ENCODE measurements at regions not wholly inside any gene's neighbourhood (a gene's known extent, or its start where the extent isn't known, plus 50 kb on each side); places are given as distances from the start of the nearest gene placed in this dataset.
"Not testable (repeated sequence)": the region's sequence is repeated elsewhere in the genome, so short reads cannot be mapped to it uniquely, and the experiment has no call there.

DNA sequence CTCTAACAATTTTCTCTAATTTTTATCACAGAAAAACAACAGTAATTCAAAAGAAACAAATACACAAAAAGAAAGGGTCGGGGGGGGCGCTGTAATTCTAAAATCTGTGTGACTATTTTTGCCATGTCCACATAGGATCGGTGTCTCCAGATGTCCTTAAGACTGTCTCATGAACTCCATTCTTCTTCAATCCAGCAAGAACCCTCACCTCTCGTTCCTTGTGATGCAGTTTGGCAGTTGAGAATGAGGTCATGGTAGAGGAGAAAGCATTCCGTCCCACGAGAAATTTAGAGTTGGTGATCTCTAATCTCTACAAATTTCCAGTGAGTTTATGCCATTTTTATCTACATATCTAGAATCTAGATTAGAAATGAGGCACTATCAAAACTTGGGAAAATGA lies 394.7 kb downstream of the TFEC start:
- no peak for DNase-seq (ENCODE audit: low spot score)
- Mint-ChIP-seq H3K27ac (no peak overlapping the region), H3K4me1 (ENCODE audit: low read depth in 2 of 2) (no peaks in the 10 kb centered on the region), H3K4me3 (no peak overlapping the region), H3K36me3 (no peaks in the 10 kb centered on the region), H3K27me3 (no peaks in the 10 kb centered on the region), H3K9me3 (peaks cover 11% of the 10 kb centered on the region)
- no peak for ATAC-seq

DNA sequence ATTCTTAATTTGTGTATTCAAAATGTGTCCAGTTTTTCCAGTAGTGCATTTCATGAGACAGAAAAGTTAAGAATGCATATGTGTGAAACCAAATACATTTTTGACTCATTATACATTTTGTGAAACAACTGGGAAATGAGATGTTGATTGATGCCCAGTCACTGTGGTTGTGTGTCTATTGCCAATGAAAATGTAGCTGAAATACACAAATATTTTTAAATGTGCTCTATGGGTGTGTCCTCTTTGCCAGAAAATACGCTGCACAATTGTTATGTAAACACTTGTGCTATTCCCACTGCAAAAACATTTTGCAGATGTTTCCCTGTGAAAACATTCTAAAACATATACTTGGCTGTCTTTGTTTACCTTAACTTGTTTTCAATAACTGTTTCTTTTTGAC lies 395.2 kb downstream of the TFEC start:
- no peak overlapping the region for H3K27ac Mint-ChIP-seq
- no peaks in the 10 kb centered on the region for H3K36me3 Mint-ChIP-seq
- H3K4me3 Mint-ChIP-seq, result no peak overlapping the region
- no peaks in the 10 kb centered on the region for H3K4me1 Mint-ChIP-seq (ENCODE audit: low read depth in 2 of 2)
- H3K9me3 Mint-ChIP-seq, result peaks cover 9% of the 10 kb centered on the region
- DNase-seq (ENCODE audit: low spot score) (no peak), ATAC-seq (no peak)
- H3K27me3 Mint-ChIP-seq, result no peaks in the 10 kb centered on the region

DNA sequence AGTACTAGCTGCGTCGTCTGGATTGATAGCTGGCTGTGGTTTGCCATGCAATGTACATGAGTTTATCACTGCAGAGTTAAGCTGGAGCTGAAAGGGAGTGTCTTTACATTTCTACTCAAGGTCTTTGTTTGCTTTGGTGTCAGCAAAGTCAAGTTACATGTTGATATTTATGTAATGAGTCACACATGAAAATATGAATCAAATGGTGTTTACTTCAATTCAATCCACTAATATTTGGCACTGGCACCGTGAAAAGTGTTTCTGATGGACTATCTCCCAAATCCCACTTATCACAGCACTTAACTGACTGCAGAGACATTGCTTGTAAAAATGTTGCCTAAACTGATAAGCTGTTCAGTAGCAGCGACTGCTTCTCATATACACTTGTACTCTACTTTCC lies 395.9 kb downstream of the TFEC start:
- no peaks in the 10 kb centered on the region for H3K36me3 Mint-ChIP-seq
- DNase-seq (ENCODE audit: low spot score) (no peak), ATAC-seq (no peak)
- H3K27ac Mint-ChIP-seq, result no peak overlapping the region
- no peak overlapping the region for H3K4me3 Mint-ChIP-seq
- no peaks in the 10 kb centered on the region for H3K4me1 Mint-ChIP-seq (ENCODE audit: low read depth in 2 of 2)
- peaks cover 5% of the 10 kb centered on the region for H3K9me3 Mint-ChIP-seq
- H3K27me3 Mint-ChIP-seq, result no peaks in the 10 kb centered on the region

- Mint-ChIP-seq H3K27ac (no peak overlapping the region), H3K9me3 (peaks cover under 1% of the 10 kb centered on the region), H3K36me3 (no peaks in the 10 kb centered on the region), H3K4me3 (no peak overlapping the region), H3K27me3 (no peaks in the 10 kb centered on the region), H3K4me1 (ENCODE audit: low read depth in 2 of 2) (no peaks in the 10 kb centered on the region)
- ATAC-seq (no peak), DNase-seq (ENCODE audit: low spot score) (no peak)
Observed at GRCh38 chr7:115632636-115633035, 397.9 kb downstream of the TFEC start.

DNA sequence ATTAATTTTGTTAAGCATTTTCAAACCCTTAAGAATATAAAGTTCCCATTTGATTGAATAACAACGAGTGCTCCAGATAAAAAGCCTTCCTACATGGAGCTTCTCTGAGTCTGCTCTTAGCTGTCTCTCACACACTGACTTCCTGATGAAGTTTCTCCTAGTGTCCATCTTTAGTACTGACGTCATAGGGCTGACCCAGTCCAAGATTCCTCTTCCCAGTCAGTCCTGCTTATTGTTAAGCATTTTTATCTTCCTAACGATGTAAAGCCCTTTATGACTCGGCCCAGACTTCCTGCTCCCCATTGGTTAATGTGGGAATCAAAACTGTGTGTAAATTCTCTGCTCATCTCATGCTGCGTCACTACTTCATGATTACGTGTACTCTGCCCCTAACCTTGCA lies 398.8 kb downstream of the TFEC start:
- Mint-ChIP-seq H3K4me3 (no peak overlapping the region), H3K27ac (no peak overlapping the region), H3K27me3 (no peaks in the 10 kb centered on the region), H3K36me3 (no peaks in the 10 kb centered on the region), H3K9me3 (no peaks in the 10 kb centered on the region), H3K4me1 (ENCODE audit: low read depth in 2 of 2) (no peaks in the 10 kb centered on the region)
- no peak for ATAC-seq
- DNase-seq (ENCODE audit: low spot score), result no peak

GRCh38 chr7:115630049-115630448 lies 400.5 kb downstream of the TFEC start:
- ATAC-seq (no peak), DNase-seq (ENCODE audit: low spot score) (no peak)
- H3K9me3 Mint-ChIP-seq, result no peaks in the 10 kb centered on the region
- no peaks in the 10 kb centered on the region for H3K36me3 Mint-ChIP-seq
- H3K27me3 Mint-ChIP-seq, result no peaks in the 10 kb centered on the region
- H3K4me3 Mint-ChIP-seq, result no peak overlapping the region
- H3K4me1 Mint-ChIP-seq (ENCODE audit: low read depth in 2 of 2), result no peaks in the 10 kb centered on the region
- no peak overlapping the region for H3K27ac Mint-ChIP-seq

DNA sequence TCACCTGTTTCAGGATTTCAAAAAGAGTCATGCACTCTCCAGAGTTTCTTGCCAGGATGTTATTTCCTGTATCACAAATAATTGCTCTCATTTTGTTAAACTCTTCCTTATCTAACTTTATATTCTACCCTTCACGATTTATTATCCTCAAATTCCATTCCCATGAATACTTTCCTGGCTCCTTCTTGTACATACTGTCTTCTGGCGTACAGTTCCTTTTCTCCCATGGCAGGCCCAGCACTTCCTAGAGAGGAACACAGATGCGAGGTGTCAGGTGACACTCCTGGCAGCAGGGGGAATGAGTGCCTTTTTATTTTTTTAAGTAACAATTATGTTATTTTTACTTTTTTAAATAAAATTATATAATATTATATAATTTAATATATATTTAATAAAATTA lies 411.9 kb downstream of the TFEC start:
- no peak overlapping the region for H3K4me3 Mint-ChIP-seq
- no peak for ATAC-seq
- no peak for DNase-seq (ENCODE audit: low spot score)
- H3K36me3 Mint-ChIP-seq, result no peaks in the 10 kb centered on the region
- no peaks in the 10 kb centered on the region for H3K4me1 Mint-ChIP-seq (ENCODE audit: low read depth in 2 of 2)
- no peak overlapping the region for H3K27ac Mint-ChIP-seq
- H3K27me3 Mint-ChIP-seq, result no peaks in the 10 kb centered on the region
- H3K9me3 Mint-ChIP-seq, result peaks cover 3% of the 10 kb centered on the region

DNA sequence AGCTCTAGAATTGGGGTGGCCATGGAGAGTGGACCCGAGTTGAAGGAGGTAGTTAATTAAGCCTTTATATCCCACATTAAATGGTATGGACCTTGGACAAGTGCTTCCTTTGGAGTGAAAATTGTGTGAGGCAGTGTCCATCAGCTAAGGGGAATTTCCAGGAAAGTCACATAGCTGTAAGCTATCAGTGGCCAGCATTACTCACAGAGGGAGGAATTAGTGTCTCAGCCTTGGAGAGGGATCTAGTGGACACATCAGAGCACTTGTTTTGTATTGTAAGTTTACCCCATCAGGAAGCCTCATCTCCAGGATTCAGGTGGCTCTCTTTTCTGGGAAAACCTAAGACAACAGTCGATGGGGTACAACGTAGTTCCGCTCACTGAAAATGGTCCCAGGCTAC lies 416.7 kb downstream of the TFEC start:
- H3K27ac Mint-ChIP-seq, result no peak overlapping the region
- H3K27me3 Mint-ChIP-seq, result no peaks in the 10 kb centered on the region
- H3K9me3 Mint-ChIP-seq, result peaks cover 3% of the 10 kb centered on the region
- H3K36me3 Mint-ChIP-seq, result no peaks in the 10 kb centered on the region
- DNase-seq (ENCODE audit: low spot score) (no peak), ATAC-seq (no peak)
- no peaks in the 10 kb centered on the region for H3K4me1 Mint-ChIP-seq (ENCODE audit: low read depth in 2 of 2)
- H3K4me3 Mint-ChIP-seq, result no peak overlapping the region

GRCh38 chr7:115603416-115603815 lies 427.1 kb downstream of the TFEC start:
- H3K27ac Mint-ChIP-seq, result no peak overlapping the region
- DNase-seq (ENCODE audit: low spot score), result no peak
- no peak for ATAC-seq
- no peak overlapping the region for H3K4me3 Mint-ChIP-seq
- no peaks in the 10 kb centered on the region for H3K36me3 Mint-ChIP-seq
- peaks cover 6% of the 10 kb centered on the region for H3K9me3 Mint-ChIP-seq
- H3K27me3 Mint-ChIP-seq, result peaks cover 2 to 4% of the 10 kb centered on the region in 2 donors
- H3K4me1 Mint-ChIP-seq (ENCODE audit: low read depth in 2 of 2), result no peaks in the 10 kb centered on the region

DNA sequence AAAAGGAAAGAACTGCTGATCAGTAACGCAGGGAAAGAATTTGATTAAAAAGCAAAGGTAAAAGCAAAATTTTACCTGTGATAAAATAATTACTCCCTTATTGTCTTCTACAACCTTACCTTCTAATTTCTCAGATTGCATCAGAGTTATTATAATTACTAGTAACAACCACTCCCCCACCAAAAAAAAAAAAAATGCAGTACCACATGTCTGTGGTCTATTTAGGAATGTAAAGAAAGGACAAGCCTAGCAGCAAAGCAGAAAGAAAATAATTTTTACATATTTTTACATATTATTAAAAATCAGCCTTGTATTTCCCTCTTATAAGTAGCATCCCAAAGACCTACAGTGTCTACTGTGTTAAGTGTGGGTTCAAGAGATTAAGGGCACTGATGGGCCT lies 430.4 kb downstream of the TFEC start:
- no peaks in the 10 kb centered on the region for H3K4me1 Mint-ChIP-seq (ENCODE audit: low read depth in 2 of 2)
- H3K9me3 Mint-ChIP-seq, result peaks cover 11% of the 10 kb centered on the region
- H3K4me3 Mint-ChIP-seq, result no peak overlapping the region
- H3K36me3 Mint-ChIP-seq, result peaks cover 14% of the 10 kb centered on the region
- ATAC-seq (no peak), DNase-seq (ENCODE audit: low spot score) (no peak)
- H3K27me3 Mint-ChIP-seq, result peaks cover 0 to under 1% of the 10 kb centered on the region in 2 donors
- H3K27ac Mint-ChIP-seq, result no peak overlapping the region

DNA sequence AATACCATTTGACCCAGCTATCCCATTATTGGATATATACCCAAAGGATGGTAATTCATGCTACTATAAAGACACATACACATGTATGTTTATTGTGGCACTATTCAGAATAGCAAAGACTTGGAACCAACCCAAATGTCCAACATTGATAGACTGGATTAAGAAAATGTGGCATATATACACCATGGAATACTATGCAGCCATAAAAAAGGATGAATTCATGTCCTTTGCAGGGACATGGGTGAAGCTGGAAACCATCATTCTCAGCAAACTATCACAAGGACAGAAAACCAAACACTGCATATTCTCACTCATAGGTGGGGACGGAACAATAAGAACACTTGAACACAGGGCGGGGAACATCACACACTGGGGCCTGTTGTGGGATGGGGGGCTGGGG lies 431.4 kb downstream of the TFEC start:
- not testable (repeated sequence) for H3K27ac Mint-ChIP-seq; ATAC-seq; H3K27me3 Mint-ChIP-seq; H3K4me3 Mint-ChIP-seq; DNase-seq (ENCODE audit: low spot score); H3K4me1 Mint-ChIP-seq (ENCODE audit: low read depth in 2 of 2)
- H3K36me3 Mint-ChIP-seq, result peaks cover 14% of the 10 kb centered on the region
- peaks cover 16% of the 10 kb centered on the region for H3K9me3 Mint-ChIP-seq

DNA sequence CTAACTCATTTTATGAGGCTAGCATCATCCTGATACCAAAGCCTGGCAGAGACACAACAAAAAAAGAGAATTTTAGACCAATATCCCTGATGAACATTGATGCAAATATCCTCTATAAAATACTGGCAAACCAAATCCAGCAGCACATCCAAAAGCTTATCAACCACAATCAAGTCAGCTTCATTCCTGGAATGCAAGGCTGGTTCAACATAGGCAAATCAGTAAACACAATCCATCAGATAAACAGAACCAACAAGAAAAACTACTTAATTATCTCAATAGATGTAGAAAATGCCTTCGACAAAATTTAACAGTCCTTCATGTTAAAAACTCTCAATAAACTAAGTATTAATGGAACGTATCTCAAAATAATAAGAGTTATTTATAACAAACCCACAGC lies 433.3 kb downstream of the TFEC start:
- not testable (repeated sequence) for DNase-seq (ENCODE audit: low spot score); H3K27ac Mint-ChIP-seq; H3K4me1 Mint-ChIP-seq (ENCODE audit: low read depth in 2 of 2); H3K4me3 Mint-ChIP-seq; ATAC-seq
- Mint-ChIP-seq H3K27me3 (peaks cover 0 to 14% of the 10 kb centered on the region in 2 donors), H3K36me3 (peaks cover 14% of the 10 kb centered on the region), H3K9me3 (peaks cover 16% of the 10 kb centered on the region)

DNA sequence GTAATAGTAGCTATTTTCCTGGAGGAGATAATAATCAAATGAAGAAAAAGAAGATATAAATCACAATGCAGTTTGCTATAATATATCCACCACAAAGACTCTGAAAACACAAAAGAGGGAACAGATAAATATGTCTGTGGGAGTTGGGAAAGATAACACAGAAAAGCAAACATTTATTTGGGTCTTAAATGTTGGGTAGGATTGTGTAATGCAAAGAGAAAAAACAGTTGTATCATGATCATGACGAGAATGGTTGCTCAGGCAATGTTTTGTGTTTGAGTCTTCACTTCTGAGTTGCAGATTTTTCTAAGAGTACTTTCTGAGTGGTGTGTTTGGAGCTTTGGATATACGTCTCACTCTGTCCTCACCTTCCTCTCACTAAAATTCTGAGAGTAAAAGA lies 437.5 kb downstream of the TFEC start:
- H3K4me1 Mint-ChIP-seq (ENCODE audit: low read depth in 2 of 2), result no peaks in the 10 kb centered on the region
- H3K27me3 Mint-ChIP-seq, result peaks cover 0 to 14% of the 10 kb centered on the region in 2 donors
- DNase-seq (ENCODE audit: low spot score), result no peak
- no peak overlapping the region for H3K4me3 Mint-ChIP-seq
- no peak overlapping the region for H3K27ac Mint-ChIP-seq
- peaks cover 22% of the 10 kb centered on the region for H3K9me3 Mint-ChIP-seq
- ATAC-seq, result no peak
- peaks cover 14% of the 10 kb centered on the region for H3K36me3 Mint-ChIP-seq

- ATAC-seq (no peak), DNase-seq (ENCODE audit: low spot score) (no peak)
- H3K27me3 Mint-ChIP-seq, result peaks cover 0 to 14% of the 10 kb centered on the region in 2 donors
- no peaks in the 10 kb centered on the region for H3K4me1 Mint-ChIP-seq (ENCODE audit: low read depth in 2 of 2)
- peaks cover 4% of the 10 kb centered on the region for H3K36me3 Mint-ChIP-seq
- H3K4me3 Mint-ChIP-seq, result no peak overlapping the region
- peaks cover 10% of the 10 kb centered on the region for H3K9me3 Mint-ChIP-seq
- H3K27ac Mint-ChIP-seq, result no peak overlapping the region
Observed at GRCh38 chr7:115585015-115585718, 445.4 kb downstream of the TFEC start.

DNA sequence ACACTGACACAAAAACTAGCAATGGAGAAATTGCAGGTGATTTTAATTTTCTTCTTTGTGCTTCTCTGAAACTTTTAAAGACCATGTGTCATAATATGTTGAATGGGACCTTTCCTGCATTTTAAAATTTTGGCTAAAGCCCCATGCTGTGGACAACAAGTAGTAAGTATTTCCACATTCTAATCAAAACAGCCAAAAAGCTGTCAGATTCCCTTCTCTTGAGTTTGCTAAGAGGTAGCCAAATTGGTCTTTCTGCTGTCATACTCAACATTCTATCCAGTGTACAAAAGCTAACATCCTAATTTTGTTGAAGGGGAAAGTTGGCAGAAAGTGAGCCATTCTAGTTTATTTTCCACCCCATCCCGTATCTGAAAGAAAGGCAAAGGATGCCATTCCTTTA lies 447.6 kb downstream of the TFEC start:
- H3K36me3 Mint-ChIP-seq, result peaks cover 4% of the 10 kb centered on the region
- ATAC-seq (no peak), DNase-seq (ENCODE audit: low spot score) (no peak)
- peaks cover 0 to 14% of the 10 kb centered on the region in 2 donors for H3K27me3 Mint-ChIP-seq
- H3K9me3 Mint-ChIP-seq, result peaks cover 2% of the 10 kb centered on the region
- H3K4me1 Mint-ChIP-seq (ENCODE audit: low read depth in 2 of 2), result no peaks in the 10 kb centered on the region
- H3K4me3 Mint-ChIP-seq, result no peak overlapping the region
- H3K27ac Mint-ChIP-seq, result no peak overlapping the region
